ENCODE measurements at regions not wholly inside any gene's neighbourhood (a gene's known extent, or its start where the extent isn't known, plus 50 kb on each side); places are given as distances from the start of the nearest gene placed in this dataset.
"Not testable (repeated sequence)": the region's sequence is repeated elsewhere in the genome, so short reads cannot be mapped to it uniquely, and the experiment has no call there.

GRCh38 chrX:153252378-153253129 lies 69.0 kb downstream of the PNMA6F start:
- TF ChIP-seq POLR2A, POLR2AphosphoS5 (IDR thresholded peaks at IDR 0.05; ENCODE audit: low read depth, low read length): not testable (repeated sequence)

All from GM12891 (cell line).